ENCODE measurements at regions not wholly inside any gene's neighbourhood (a gene's known extent, or its start where the extent isn't known, plus 50 kb on each side); places are given as distances from the start of the nearest gene placed in this dataset.

GRCh38 chr6:43877463-43878126, 107.6 kb downstream of the VEGFA start:
- Histone ChIP-seq H3K27me3 (ENCODE audit: control insufficient read depth in 5 of 5, insufficient read depth in 4 of 5, low read length in 5 of 5) (peaks cover 0 to 4% (median 0%) of the 10 kb centered on the region in 5 donors), H3K4me3 (ENCODE audit: low read depth in 1 of 5, low read length in 5 of 5) (no peak overlapping the region), H3K9ac (ENCODE audit: low read length in 5 of 5) (no peak overlapping the region), H3K9me3 (ENCODE audit: control insufficient read depth in 5 of 5, low read length in 5 of 5) (no peaks in the 10 kb centered on the region), H3K4me1 (ENCODE audit: control insufficient read depth in 5 of 5, insufficient read depth in 5 of 5, low read length in 5 of 5) (peaks cover 0 to 2% (median 0%) of the 10 kb centered on the region in 5 donors), H3K27ac (ENCODE audit: low read depth, low read length) (no peak overlapping the region), H3K36me3 (ENCODE audit: control insufficient read depth in 5 of 5, insufficient read depth in 5 of 5, low read length in 5 of 5) (no peaks in the 10 kb centered on the region)

- Histone ChIP-seq H3K27ac (ENCODE audit: low read depth, low read length) (no peak overlapping the region), H3K4me1 (ENCODE audit: control insufficient read depth in 5 of 5, insufficient read depth in 5 of 5, low read length in 5 of 5) (peaks cover 0 to 2% (median 0%) of the 10 kb centered on the region in 5 donors), H3K9ac (ENCODE audit: low read length in 5 of 5) (no peak overlapping the region), H3K4me3 (ENCODE audit: low read depth in 1 of 5, low read length in 5 of 5) (no peak overlapping the region), H3K36me3 (ENCODE audit: control insufficient read depth in 5 of 5, insufficient read depth in 5 of 5, low read length in 5 of 5) (no peaks in the 10 kb centered on the region), H3K27me3 (ENCODE audit: control insufficient read depth in 5 of 5, insufficient read depth in 4 of 5, low read length in 5 of 5) (peaks cover 0 to 5% (median 0%) of the 10 kb centered on the region in 5 donors), H3K9me3 (ENCODE audit: control insufficient read depth in 5 of 5, low read length in 5 of 5) (no peaks in the 10 kb centered on the region)
Observed at GRCh38 chr6:43877036-43877435, 107.0 kb downstream of the VEGFA start.

GRCh38 chr6:43876602-43877001, 106.6 kb downstream of the VEGFA start:
- H3K27me3 ChIP-seq (ENCODE audit: control insufficient read depth in 5 of 5, insufficient read depth in 4 of 5, low read length in 5 of 5), result peaks cover 0 to 5% (median 0%) of the 10 kb centered on the region in 5 donors
- H3K9ac ChIP-seq (ENCODE audit: low read length in 5 of 5), result no peak overlapping the region
- H3K36me3 ChIP-seq (ENCODE audit: control insufficient read depth in 5 of 5, insufficient read depth in 5 of 5, low read length in 5 of 5), result no peaks in the 10 kb centered on the region
- H3K27ac ChIP-seq (ENCODE audit: low read depth, low read length), result no peak overlapping the region
- H3K9me3 ChIP-seq (ENCODE audit: control insufficient read depth in 5 of 5, low read length in 5 of 5), result no peaks in the 10 kb centered on the region
- no peak overlapping the region for H3K4me3 ChIP-seq (ENCODE audit: low read depth in 1 of 5, low read length in 5 of 5)
- peaks cover 0 to 2% (median 0%) of the 10 kb centered on the region in 5 donors for H3K4me1 ChIP-seq (ENCODE audit: control insufficient read depth in 5 of 5, insufficient read depth in 5 of 5, low read length in 5 of 5)

DNA sequence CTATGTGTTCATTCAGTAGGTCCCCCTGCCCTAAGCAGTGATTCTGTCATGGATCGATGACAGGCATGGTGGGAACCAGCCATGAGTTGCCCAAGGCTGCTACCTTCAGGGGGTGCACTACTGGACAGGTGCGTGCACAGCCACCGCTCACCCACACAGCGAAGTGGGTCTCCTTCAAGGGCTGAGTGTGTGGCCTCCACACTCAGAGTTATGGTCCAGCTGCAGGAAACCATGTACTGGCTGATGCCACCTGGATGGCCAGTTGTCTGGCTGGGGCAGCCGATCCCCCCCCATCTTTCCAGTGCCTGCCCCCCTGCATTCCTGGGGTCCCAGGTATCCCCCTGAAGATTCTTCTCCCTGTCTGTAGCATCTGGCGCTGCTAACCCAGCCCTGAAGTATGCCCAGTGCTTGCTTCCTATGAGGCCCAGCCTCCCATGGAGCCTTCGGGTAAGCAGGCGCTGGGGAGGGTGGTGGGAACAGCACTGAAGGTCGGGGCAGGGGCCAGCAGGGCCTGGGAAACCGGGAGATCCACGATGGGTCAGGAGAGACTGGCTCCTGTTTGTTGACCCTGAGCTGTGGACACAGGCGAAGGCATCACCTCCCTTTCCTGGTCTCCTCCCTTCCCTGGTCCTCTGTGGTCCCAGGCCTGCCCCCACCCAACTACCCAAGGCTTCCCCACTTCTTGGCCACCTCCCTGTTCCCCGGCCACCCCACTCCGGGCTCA, 106.0 kb downstream of the VEGFA start:
- Histone ChIP-seq H3K36me3 (ENCODE audit: control insufficient read depth in 5 of 5, insufficient read depth in 5 of 5, low read length in 5 of 5) (no peaks in the 10 kb centered on the region), H3K27ac (ENCODE audit: low read depth, low read length) (no peak overlapping the region), H3K4me3 (ENCODE audit: low read depth in 1 of 5, low read length in 5 of 5) (no peak overlapping the region), H3K9ac (ENCODE audit: low read length in 5 of 5) (no peak overlapping the region), H3K9me3 (ENCODE audit: control insufficient read depth in 5 of 5, low read length in 5 of 5) (no peaks in the 10 kb centered on the region), H3K4me1 (ENCODE audit: control insufficient read depth in 5 of 5, insufficient read depth in 5 of 5, low read length in 5 of 5) (peaks cover 0 to 2% (median 0%) of the 10 kb centered on the region in 5 donors), H3K27me3 (ENCODE audit: control insufficient read depth in 5 of 5, insufficient read depth in 4 of 5, low read length in 5 of 5) (peaks cover 0 to 5% (median 0%) of the 10 kb centered on the region in 5 donors)

- Histone ChIP-seq H3K9ac (ENCODE audit: low read length in 5 of 5) (no peak overlapping the region), H3K4me1 (ENCODE audit: control insufficient read depth in 5 of 5, insufficient read depth in 5 of 5, low read length in 5 of 5) (peaks cover 0 to 2% (median 0%) of the 10 kb centered on the region in 5 donors), H3K36me3 (ENCODE audit: control insufficient read depth in 5 of 5, insufficient read depth in 5 of 5, low read length in 5 of 5) (no peaks in the 10 kb centered on the region), H3K27ac (ENCODE audit: low read depth, low read length) (no peak overlapping the region), H3K9me3 (ENCODE audit: control insufficient read depth in 5 of 5, low read length in 5 of 5) (no peaks in the 10 kb centered on the region), H3K27me3 (ENCODE audit: control insufficient read depth in 5 of 5, insufficient read depth in 4 of 5, low read length in 5 of 5) (peaks cover 0 to 5% (median 0%) of the 10 kb centered on the region in 5 donors), H3K4me3 (ENCODE audit: low read depth in 1 of 5, low read length in 5 of 5) (no peak overlapping the region)
Observed at GRCh38 chr6:43874814-43875590, 105.0 kb downstream of the VEGFA start.

DNA sequence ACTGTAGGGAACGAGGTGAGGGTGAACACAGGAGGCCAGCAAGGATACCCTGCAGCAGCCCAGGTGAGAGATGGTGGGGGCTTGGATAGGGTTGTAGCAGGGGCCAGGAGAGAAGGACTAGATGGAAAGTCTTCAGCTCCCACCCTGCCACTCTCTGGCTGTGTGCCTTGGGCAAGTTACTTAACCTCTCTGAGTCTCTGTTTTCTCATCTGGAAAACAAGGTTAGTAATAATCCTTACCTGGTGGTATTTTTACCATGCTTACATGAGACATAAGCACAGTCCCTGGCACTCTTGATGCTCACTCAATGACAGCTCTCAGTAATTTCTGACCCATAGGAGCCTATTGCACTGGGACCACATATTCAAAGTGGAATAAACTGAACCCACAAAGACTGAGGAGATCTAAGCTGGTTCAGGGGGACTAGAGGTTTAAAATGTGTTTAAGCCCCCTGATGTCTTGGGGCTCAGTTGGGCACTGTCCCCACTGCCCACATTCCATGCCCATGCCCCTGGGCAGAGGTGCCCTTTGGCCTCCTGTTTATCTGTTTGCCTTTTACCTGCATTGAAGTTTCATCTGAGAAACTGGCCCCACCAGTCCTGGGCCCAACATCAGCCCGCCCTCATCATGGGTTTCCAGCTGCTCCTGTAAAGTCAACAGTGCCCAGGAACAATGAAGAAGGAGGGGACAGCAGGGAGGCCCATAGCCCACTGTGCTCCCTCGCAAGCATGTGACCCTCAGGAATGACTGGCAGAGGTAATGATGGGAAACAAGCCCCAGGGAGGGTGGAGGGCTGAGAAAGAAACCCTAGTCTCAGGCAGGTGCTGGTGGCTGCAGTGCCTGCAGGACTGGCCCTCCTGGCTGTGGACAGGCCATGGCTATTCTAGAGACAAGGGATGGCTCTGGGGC, 104.0 kb downstream of the VEGFA start:
- Histone ChIP-seq H3K4me3 (ENCODE audit: low read depth in 1 of 5, low read length in 5 of 5) (no peak overlapping the region), H3K9me3 (ENCODE audit: control insufficient read depth in 5 of 5, low read length in 5 of 5) (no peaks in the 10 kb centered on the region), H3K36me3 (ENCODE audit: control insufficient read depth in 5 of 5, insufficient read depth in 5 of 5, low read length in 5 of 5) (no peaks in the 10 kb centered on the region), H3K9ac (ENCODE audit: low read length in 5 of 5) (no peak overlapping the region), H3K27ac (ENCODE audit: low read depth, low read length) (no peak overlapping the region), H3K4me1 (ENCODE audit: control insufficient read depth in 5 of 5, insufficient read depth in 5 of 5, low read length in 5 of 5) (peaks cover 0 to 2% (median 0%) of the 10 kb centered on the region in 5 donors), H3K27me3 (ENCODE audit: control insufficient read depth in 5 of 5, insufficient read depth in 4 of 5, low read length in 5 of 5) (peaks cover 0 to 5% (median 4%) of the 10 kb centered on the region in 5 donors)

GRCh38 chr6:43871933-43872332, 101.9 kb downstream of the VEGFA start:
- no peak overlapping the region for H3K9ac ChIP-seq (ENCODE audit: low read length in 5 of 5)
- H3K27me3 ChIP-seq (ENCODE audit: control insufficient read depth in 5 of 5, insufficient read depth in 4 of 5, low read length in 5 of 5), result peaks cover 0 to 6% (median 4%) of the 10 kb centered on the region in 5 donors
- H3K36me3 ChIP-seq (ENCODE audit: control insufficient read depth in 5 of 5, insufficient read depth in 5 of 5, low read length in 5 of 5), result no peaks in the 10 kb centered on the region
- H3K4me1 ChIP-seq (ENCODE audit: control insufficient read depth in 5 of 5, insufficient read depth in 5 of 5, low read length in 5 of 5), result peaks cover 0 to 2% (median 0%) of the 10 kb centered on the region in 5 donors
- no peak overlapping the region for H3K27ac ChIP-seq (ENCODE audit: low read depth, low read length)
- no peak overlapping the region for H3K4me3 ChIP-seq (ENCODE audit: low read depth in 1 of 5, low read length in 5 of 5)
- H3K9me3 ChIP-seq (ENCODE audit: control insufficient read depth in 5 of 5, low read length in 5 of 5), result no peaks in the 10 kb centered on the region

GRCh38 chr6:43871284-43871683, 101.3 kb downstream of the VEGFA start:
- Histone ChIP-seq H3K27me3 (ENCODE audit: control insufficient read depth in 5 of 5, insufficient read depth in 4 of 5, low read length in 5 of 5) (peaks cover 0 to 6% (median 4%) of the 10 kb centered on the region in 5 donors), H3K9me3 (ENCODE audit: control insufficient read depth in 5 of 5, low read length in 5 of 5) (no peaks in the 10 kb centered on the region), H3K27ac (ENCODE audit: low read depth, low read length) (no peak overlapping the region), H3K4me3 (ENCODE audit: low read depth in 1 of 5, low read length in 5 of 5) (no peak overlapping the region), H3K36me3 (ENCODE audit: control insufficient read depth in 5 of 5, insufficient read depth in 5 of 5, low read length in 5 of 5) (no peaks in the 10 kb centered on the region), H3K9ac (ENCODE audit: low read length in 5 of 5) (no peak overlapping the region), H3K4me1 (ENCODE audit: control insufficient read depth in 5 of 5, insufficient read depth in 5 of 5, low read length in 5 of 5) (peaks cover 0 to 2% (median 0%) of the 10 kb centered on the region in 5 donors)

- Histone ChIP-seq H3K36me3 (ENCODE audit: control insufficient read depth in 5 of 5, insufficient read depth in 5 of 5, low read length in 5 of 5) (no peaks in the 10 kb centered on the region), H3K9ac (ENCODE audit: low read length in 5 of 5) (no peak overlapping the region), H3K4me1 (ENCODE audit: control insufficient read depth in 5 of 5, insufficient read depth in 5 of 5, low read length in 5 of 5) (peaks cover 0 to 2% (median 0%) of the 10 kb centered on the region in 5 donors), H3K9me3 (ENCODE audit: control insufficient read depth in 5 of 5, low read length in 5 of 5) (no peaks in the 10 kb centered on the region), H3K27me3 (ENCODE audit: control insufficient read depth in 5 of 5, insufficient read depth in 4 of 5, low read length in 5 of 5) (peaks cover 0 to 6% (median 4%) of the 10 kb centered on the region in 5 donors), H3K27ac (ENCODE audit: low read depth, low read length) (no peak overlapping the region), H3K4me3 (ENCODE audit: low read depth in 1 of 5, low read length in 5 of 5) (no peak overlapping the region)
Observed at GRCh38 chr6:43870660-43871061, 100.7 kb downstream of the VEGFA start.
